ENCODE measurements at regions not wholly inside any gene's neighbourhood (a gene's known extent, or its start where the extent isn't known, plus 50 kb on each side); places are given as distances from the start of the nearest gene placed in this dataset.

DNA sequence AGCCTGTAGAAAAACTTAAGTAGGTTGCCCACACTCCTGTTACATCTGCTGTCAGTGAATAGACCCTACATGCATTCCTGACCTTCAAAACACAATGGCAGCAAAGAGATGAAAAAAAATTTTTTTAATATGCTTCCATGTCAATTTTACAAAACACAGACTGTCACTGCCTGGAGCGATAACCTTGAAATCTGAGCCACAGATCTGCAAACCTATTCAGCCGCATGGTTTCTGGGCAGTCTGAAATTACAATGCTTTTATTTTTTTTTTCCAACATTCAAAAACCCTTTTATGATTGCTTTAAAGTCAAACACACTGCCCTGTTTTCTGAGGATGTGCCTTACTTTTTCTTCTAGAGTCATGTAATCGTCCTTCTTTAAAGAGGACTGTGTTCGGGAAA is 264.9 kb upstream of the PUDP start:
- Histone ChIP-seq H3K4me3 (no peak overlapping the region), H3K36me3 (no peaks in the 10 kb centered on the region), H3K27ac (no peak overlapping the region), H3K9me3 (no peaks in the 10 kb centered on the region), H3K4me1 (no peaks in the 10 kb centered on the region), H3K27me3 (no peaks in the 10 kb centered on the region)
- intact Hi-C loops (cut with DNase I): no loop called here
- TF ChIP-seq, protein P1, sequence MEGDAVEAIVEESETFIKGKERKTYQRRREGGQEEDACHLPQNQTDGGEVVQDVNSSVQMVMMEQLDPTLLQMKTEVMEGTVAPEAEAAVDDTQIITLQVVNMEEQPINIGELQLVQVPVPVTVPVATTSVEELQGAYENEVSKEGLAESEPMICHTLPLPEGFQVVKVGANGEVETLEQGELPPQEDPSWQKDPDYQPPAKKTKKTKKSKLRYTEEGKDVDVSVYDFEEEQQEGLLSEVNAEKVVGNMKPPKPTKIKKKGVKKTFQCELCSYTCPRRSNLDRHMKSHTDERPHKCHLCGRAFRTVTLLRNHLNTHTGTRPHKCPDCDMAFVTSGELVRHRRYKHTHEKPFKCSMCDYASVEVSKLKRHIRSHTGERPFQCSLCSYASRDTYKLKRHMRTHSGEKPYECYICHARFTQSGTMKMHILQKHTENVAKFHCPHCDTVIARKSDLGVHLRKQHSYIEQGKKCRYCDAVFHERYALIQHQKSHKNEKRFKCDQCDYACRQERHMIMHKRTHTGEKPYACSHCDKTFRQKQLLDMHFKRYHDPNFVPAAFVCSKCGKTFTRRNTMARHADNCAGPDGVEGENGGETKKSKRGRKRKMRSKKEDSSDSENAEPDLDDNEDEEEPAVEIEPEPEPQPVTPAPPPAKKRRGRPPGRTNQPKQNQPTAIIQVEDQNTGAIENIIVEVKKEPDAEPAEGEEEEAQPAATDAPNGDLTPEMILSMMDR (IDR thresholded peaks at IDR 0.05): no peak
- no peak for DNase-seq (ENCODE audit: low spot score in 2 of 2)

GRCh38 chrX:7409866-7410265 is 261.9 kb upstream of the PUDP start:
- no peaks in the 10 kb centered on the region for H3K27me3 ChIP-seq
- no peak for DNase-seq (ENCODE audit: low spot score in 2 of 2)
- H3K4me1 ChIP-seq: no peaks in the 10 kb centered on the region
- H3K36me3 ChIP-seq: no peaks in the 10 kb centered on the region
- intact Hi-C loops (cut with DNase I): no loop called here
- H3K4me3 ChIP-seq: no peak overlapping the region
- H3K27ac ChIP-seq: no peak overlapping the region
- no peaks in the 10 kb centered on the region for H3K9me3 ChIP-seq
- TF ChIP-seq, protein P1 (IDR thresholded peaks at IDR 0.05): no peak

GRCh38 chrX:7399373-7399772 is 251.4 kb upstream of the PUDP start:
- TF ChIP-seq, protein P1 (IDR thresholded peaks at IDR 0.05): no peak
- intact Hi-C loops (cut with DNase I): no loop called here
- no peak for DNase-seq (ENCODE audit: low spot score in 2 of 2)
- H3K4me1 ChIP-seq: no peaks in the 10 kb centered on the region
- H3K36me3 ChIP-seq: no peaks in the 10 kb centered on the region
- no peaks in the 10 kb centered on the region for H3K9me3 ChIP-seq
- H3K4me3 ChIP-seq: no peak overlapping the region
- no peaks in the 10 kb centered on the region for H3K27me3 ChIP-seq
- H3K27ac ChIP-seq: no peak overlapping the region

DNA sequence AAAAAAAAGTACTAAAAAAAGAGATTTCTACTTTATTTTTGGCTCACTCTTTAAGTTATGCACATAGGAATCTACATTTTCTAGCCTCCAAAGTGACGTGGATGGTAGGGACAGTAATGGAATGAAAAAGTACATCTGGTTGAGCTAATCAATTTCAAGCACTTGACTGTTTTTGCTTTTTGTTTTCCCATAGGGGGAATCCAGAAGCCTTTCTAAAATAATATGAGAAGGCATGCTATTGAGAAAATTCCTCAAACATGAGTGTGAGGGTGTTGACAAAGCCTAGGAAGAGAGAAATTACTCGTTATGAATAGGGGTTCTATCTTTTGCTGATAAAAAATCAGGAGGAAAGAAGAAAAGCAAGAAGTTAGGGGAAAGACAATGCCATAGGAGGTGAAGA is 242.5 kb upstream of the PUDP start:
- H3K27me3 ChIP-seq: no peaks in the 10 kb centered on the region
- TF ChIP-seq, protein P1 (IDR thresholded peaks at IDR 0.05): no peak
- no peak for DNase-seq (ENCODE audit: low spot score in 2 of 2)
- no peak overlapping the region for H3K4me3 ChIP-seq
- intact Hi-C loops (cut with DNase I): no loop called here
- H3K27ac ChIP-seq: no peak overlapping the region
- H3K36me3 ChIP-seq: no peaks in the 10 kb centered on the region
- no peaks in the 10 kb centered on the region for H3K9me3 ChIP-seq
- H3K4me1 ChIP-seq: no peaks in the 10 kb centered on the region

- Histone ChIP-seq H3K27ac (no peak overlapping the region), H3K9me3 (no peaks in the 10 kb centered on the region), H3K4me1 (no peaks in the 10 kb centered on the region), H3K4me3 (no peak overlapping the region), H3K27me3 (no peaks in the 10 kb centered on the region), H3K36me3 (no peaks in the 10 kb centered on the region)
- TF ChIP-seq, protein P1 (IDR thresholded peaks at IDR 0.05): no peak
- no peak for DNase-seq (ENCODE audit: low spot score in 2 of 2)
- intact Hi-C loops (cut with DNase I): no loop called here
Observed at GRCh38 chrX:7389576-7389975, 241.6 kb upstream of the PUDP start.

DNA sequence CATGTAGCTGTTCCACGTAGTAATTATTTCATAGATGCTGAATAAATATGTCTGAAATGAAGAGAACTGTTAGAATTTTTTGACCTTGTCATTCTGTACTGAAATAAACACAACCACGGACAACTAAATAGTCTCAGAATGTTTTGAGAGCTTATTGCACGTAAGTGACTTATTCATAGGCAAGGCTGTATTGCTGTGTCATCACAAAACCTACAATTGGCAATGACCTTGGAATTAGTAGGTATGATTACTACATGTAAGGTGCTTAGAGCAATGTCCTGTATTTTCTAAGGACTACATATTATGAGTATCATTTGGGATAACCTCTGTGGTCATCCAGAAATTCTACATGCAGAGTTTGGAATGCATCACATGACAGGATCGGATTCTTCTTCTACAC is 237.2 kb upstream of the PUDP start:
- H3K4me3 ChIP-seq: no peak overlapping the region
- no peaks in the 10 kb centered on the region for H3K4me1 ChIP-seq
- H3K36me3 ChIP-seq: no peaks in the 10 kb centered on the region
- TF ChIP-seq, protein P1 (IDR thresholded peaks at IDR 0.05): no peak
- no peaks in the 10 kb centered on the region for H3K9me3 ChIP-seq
- intact Hi-C loops (cut with DNase I): no loop called here
- no peak overlapping the region for H3K27ac ChIP-seq
- H3K27me3 ChIP-seq: no peaks in the 10 kb centered on the region
- no peak for DNase-seq (ENCODE audit: low spot score in 2 of 2)
